H1 (cell line): ENCODE measurements at regions not wholly inside any gene's neighbourhood (a gene's known extent, or its start where the extent isn't known, plus 50 kb on each side); places are given as distances from the start of the nearest gene placed in this dataset.

Experiments
- CTCF ChIA-PET: fragments of 300-600 bp; sonication (Branson Sonifier 250); formaldehyde crosslinking; loops from one replicate; lab custom pipeline; 2021; ENCODE audit not compliant: partially characterized antibody; lab: Charles Lee
- POLR2A ChIA-PET: fragments of 300-600 bp; sonication (Branson Sonifier 250); formaldehyde crosslinking; loops from one replicate; lab custom pipeline; 2021; ENCODE audit warnings: inconsistent platforms; ENCODE audit not compliant: partially characterized antibody; lab: Charles Lee
- DNase-seq, 2 experiments: peaks; one replicate each; pipeline versions ENCODE4 v3.0.0 to v3.0.0-alpha.2; 2010 to 2022; ENCODE audit warnings: low spot score in 2 of 2, low read depth in 1 of 2, mixed read lengths in 1 of 2
- FAIRE-seq: peaks from 2 replicates; lab custom pipeline; 2011; peaks lifted over from hg19 to GRCh38; lab: Jason Lieb, UNC
- H2AFZ ChIP-seq: 2 replicates; pipeline ENCODE4 v1.8.1; 2012; ENCODE audit warnings: low read length, inconsistent platforms
- H2AK5ac ChIP-seq: 2 replicates; pipeline ENCODE4 v1.6.1; 2013; ENCODE audit warnings: low read depth, low read length
- H2BK120ac ChIP-seq: replicated peaks from 2 replicates; pipeline ENCODE3; 2013; ENCODE audit warnings: low read depth, low read length, inconsistent platforms
- H2BK12ac ChIP-seq: 2 replicates; pipeline ENCODE4 v1.6.1; 2013; ENCODE audit warnings: low read depth, low read length
- H2BK15ac ChIP-seq: 2 replicates; pipeline ENCODE4 v1.6.1; 2013; ENCODE audit warnings: low read length
- H2BK20ac ChIP-seq: 2 replicates; pipeline ENCODE4 v1.6.1; 2013; ENCODE audit warnings: low read length
- H2BK5ac ChIP-seq: 2 replicates; pipeline ENCODE4 v1.6.1; 2013; ENCODE audit warnings: low read depth, low read length
- H3K14ac ChIP-seq: 2 replicates; pipeline ENCODE4 v1.6.1; 2013; ENCODE audit warnings: inconsistent platforms; ENCODE audit not compliant: insufficient read length
- H3K18ac ChIP-seq: 2 replicates; pipeline ENCODE4 v1.6.1; 2013; ENCODE audit warnings: low read length; ENCODE audit errors: extremely low read depth
- H3K23ac ChIP-seq: 2 replicates; pipeline ENCODE4 v1.6.1; 2013; ENCODE audit warnings: inconsistent platforms; ENCODE audit not compliant: insufficient read length
- H3K23me2 ChIP-seq: 2 replicates; pipeline ENCODE4 v1.6.1; 2013; ENCODE audit warnings: low read depth, low read length
- H3K27ac ChIP-seq: 2 replicates; pipeline ENCODE4 v1.6.1; 2011; ENCODE audit warnings: low read depth, low read length, inconsistent platforms
- H3K27me3 ChIP-seq, 4 experiments: replicated peaks in 1 of 4; 1 replicate in 1 of 4; 2 replicates in 3 of 4; pipeline versions ENCODE4 v1.6.1 to v1.8.1; 2011 to 2013; ENCODE audit warnings: low read length in 3 of 4, mild to moderate bottlenecking in 3 of 4, inconsistent platforms in 2 of 4, mixed read lengths in 2 of 4, moderate library complexity in 1 of 4; ENCODE audit not compliant: control insufficient read depth in 3 of 4, insufficient read depth in 3 of 4; ENCODE audit errors: extremely low read depth in 1 of 4
- H3K36me3 ChIP-seq, 4 experiments: 2 replicates each; pipeline versions ENCODE4 v1.6.1 to v1.8.1; 2011 to 2013; ENCODE audit warnings: mild to moderate bottlenecking in 4 of 4, low read length in 3 of 4, moderate library complexity in 2 of 4, control low read depth in 1 of 4, inconsistent platforms in 1 of 4; ENCODE audit not compliant: insufficient read depth in 4 of 4, control insufficient read depth in 2 of 4
- H3K4ac ChIP-seq: replicated peaks from 2 replicates; pipeline ENCODE3; 2013; ENCODE audit warnings: low read length, low read depth, mixed read lengths, inconsistent platforms; ENCODE audit not compliant: insufficient read length
- H3K4me1 ChIP-seq, 4 experiments: replicated peaks in 1 of 4; 1 replicate in 1 of 4; 2 replicates in 3 of 4; pipeline versions ENCODE4 v1.6.1 to v1.8.1; 2011 to 2013; ENCODE audit warnings: low read length in 3 of 4, inconsistent platforms in 2 of 4, mixed read lengths in 1 of 4; ENCODE audit not compliant: insufficient read depth in 4 of 4, control insufficient read depth in 3 of 4
- H3K4me2 ChIP-seq, 2 experiments: 2 replicates each; pipeline versions ENCODE4 v1.6.1 to v1.8.1; 2011 to 2013; ENCODE audit warnings: low read depth in 2 of 2, low read length in 2 of 2, control low read depth in 1 of 2, inconsistent platforms in 1 of 2, mild to moderate bottlenecking in 1 of 2; ENCODE audit not compliant: insufficient read depth in 1 of 2
- H3K4me3 ChIP-seq, 4 experiments: fragments of 200-600, 300-600 bp in 1 of 4; sonication (generic), shearing (Covaris generic), sonication (Bioruptor Twin) in 1 of 4; 2 replicates each; pipeline versions ENCODE4 v1.5.1 to v1.8.1; 2011 to 2016; ENCODE audit warnings: low read length in 4 of 4, low read depth in 3 of 4, control low read depth in 2 of 4, inconsistent platforms in 2 of 4, mild to moderate bottlenecking in 2 of 4, mixed read lengths in 1 of 4, moderate library complexity in 1 of 4; ENCODE audit not compliant: insufficient read depth in 2 of 4; ENCODE audit errors: extremely low read depth in 1 of 4
- H3K56ac ChIP-seq: replicated peaks from 2 replicates; pipeline ENCODE3; 2013; ENCODE audit warnings: low read depth, mild to moderate bottlenecking, mixed read lengths, low read length, inconsistent platforms; ENCODE audit not compliant: insufficient read length
- H3K79me1 ChIP-seq: 2 replicates; pipeline ENCODE4 v1.6.1; 2013; ENCODE audit warnings: low read depth, low read length, control low read depth
- H3K79me2 ChIP-seq, 2 experiments: 2 replicates each; pipeline versions ENCODE4 v1.6.1 to v1.8.1; 2012 to 2013; ENCODE audit warnings: low read length in 2 of 2, mild to moderate bottlenecking in 2 of 2, inconsistent platforms in 1 of 2; ENCODE audit not compliant: insufficient read depth in 2 of 2, control insufficient read depth in 1 of 2
- H3K9ac ChIP-seq, 4 experiments: replicated peaks in 1 of 4; 1 replicate in 1 of 4; 2 replicates in 3 of 4; pipeline versions ENCODE4 v1.6.1 to v1.8.1; 2011 to 2013; ENCODE audit warnings: low read depth in 3 of 4, low read length in 3 of 4, control low read depth in 2 of 4, mild to moderate bottlenecking in 2 of 4, moderate library complexity in 2 of 4, inconsistent platforms in 1 of 4; ENCODE audit errors: extremely low read depth in 1 of 4
- H3K9me3 ChIP-seq, 2 experiments: 2 replicates each; pipeline versions ENCODE4 v1.6.1 to v1.8.1; 2012 to 2013; ENCODE audit warnings: mild to moderate bottlenecking in 2 of 2, moderate library complexity in 2 of 2, control low read depth in 1 of 2, inconsistent platforms in 1 of 2, low read depth in 1 of 2, low read length in 1 of 2, mixed read lengths in 1 of 2; ENCODE audit not compliant: insufficient read depth in 2 of 2
- H4K20me1 ChIP-seq, 2 experiments: replicated peaks in 1 of 2; 2 replicates each; pipeline versions ENCODE3 to v1.8.1; 2011 to 2013; ENCODE audit warnings: inconsistent platforms in 2 of 2, low read length in 2 of 2, mild to moderate bottlenecking in 1 of 2; ENCODE audit not compliant: insufficient read depth in 2 of 2, control insufficient read depth in 1 of 2
- H4K5ac ChIP-seq: 2 replicates; pipeline ENCODE4 v1.6.1; 2013; ENCODE audit warnings: low read length, low read depth, mixed read lengths, inconsistent platforms; ENCODE audit not compliant: insufficient read length
- H4K8ac ChIP-seq: 2 replicates; pipeline ENCODE4 v1.8.0; 2013; ENCODE audit warnings: mild to moderate bottlenecking, moderate library complexity, low read length, inconsistent platforms; ENCODE audit not compliant: insufficient read depth; ENCODE audit errors: extremely low read depth
- H4K91ac ChIP-seq: replicated peaks from 2 replicates; pipeline ENCODE3; 2013; ENCODE audit warnings: low read length, mixed read lengths, inconsistent platforms; ENCODE audit not compliant: insufficient read length
- ATF3 ChIP-seq: IDR thresholded peaks from 2 replicates; pipeline ENCODE4 v1.6.1; 2011; ENCODE audit warnings: low read depth, mild to moderate bottlenecking, low read length; ENCODE audit not compliant: insufficient read depth
- JUN ChIP-seq: IDR thresholded peaks from 2 replicates; pipeline ENCODE4 v1.6.1; 2011; ENCODE audit warnings: low read depth, mild to moderate bottlenecking, improper control_type of control experiment, low read length
- TEAD4 ChIP-seq: IDR thresholded peaks from 2 replicates; pipeline ENCODE4 v1.6.1; 2012; ENCODE audit warnings: low read depth, low read length, inconsistent platforms, mixed read lengths
- YY1 ChIP-seq: IDR thresholded peaks from 2 replicates; pipeline ENCODE4 v1.6.1; 2011; ENCODE audit warnings: low read depth, mild to moderate bottlenecking, low read length
- WGBS, 2 experiments: shearing (Covaris generic) in 1 of 2; methylation state at CpG; one replicate each; pipeline versions ENCODE4 v1.1.6 to v1.1.7; 2013 to 2015; ENCODE audit warnings: low lambda C conversion rate in 2 of 2, mixed read lengths in 2 of 2, inconsistent platforms in 1 of 2, low coverage in 1 of 2, missing lambda C conversion rate in 1 of 2; ENCODE audit not compliant: insufficient replicate concordance in 2 of 2, insufficient coverage in 1 of 2, insufficient read length in 1 of 2; ENCODE audit errors: extremely low coverage in 1 of 2, missing lambda C conversion rate in 1 of 2; 5-methylcytosine and 5-hydroxymethylcytosine counted together

- 0 out of 2 replicates have a peak, but pooled peaks have one; percentile 8 for TF ChIP-seq TEAD4
- TF ChIP-seq JUN: no peak
- no peak for TF ChIP-seq YY1
- no peak for TF ChIP-seq ATF3
- H2BK12ac ChIP-seq: no peak overlapping the region
- H2AFZ ChIP-seq: peak overlapping the region; percentile 24; the same call in 1 of the 2 replicates
- POLR2A ChIA-PET: no interaction called here
- WGBS, 2 experiments: 94% methylated on average over 5 of the region's 5 CpGs; no CpG with 5 or more reads in 1 of the 2 experiments
- H3K4ac ChIP-seq: no peak overlapping the region
- H2BK120ac ChIP-seq: no peak overlapping the region
- H3K27me3 ChIP-seq: no peaks in the 10 kb centered on the region
- H4K20me1 ChIP-seq: no peaks in the 10 kb centered on the region
- H3K4me3 ChIP-seq: no peak overlapping the region
- DNase-seq (no peak), FAIRE-seq (no peak)
- no peak overlapping the region for H3K14ac ChIP-seq
- no peak overlapping the region for H3K56ac ChIP-seq
- no peaks in the 10 kb centered on the region for H3K79me2 ChIP-seq
- no peaks in the 10 kb centered on the region for H3K9me3 ChIP-seq
- no peak overlapping the region for H3K9ac ChIP-seq
- no peak overlapping the region for H3K27ac ChIP-seq
- CTCF ChIA-PET: no interaction called here
- no peak overlapping the region for H2BK20ac ChIP-seq
- no peaks in the 10 kb centered on the region for H3K79me1 ChIP-seq
- H3K23me2 ChIP-seq: no peaks in the 10 kb centered on the region; the same call in 1 of the 2 replicates
- H4K8ac ChIP-seq: no peak overlapping the region
- no peaks in the 10 kb centered on the region for H3K36me3 ChIP-seq
- no peak overlapping the region for H4K5ac ChIP-seq
- no peak overlapping the region for H3K4me2 ChIP-seq
- H4K91ac ChIP-seq: no peak overlapping the region
- H2BK15ac ChIP-seq: no peak overlapping the region
- H3K23ac ChIP-seq: no peak overlapping the region
- H2AK5ac ChIP-seq: no peak overlapping the region
- no peak overlapping the region for H2BK5ac ChIP-seq
- no peak overlapping the region for H3K18ac ChIP-seq
- peaks cover 0 to 3% (median 1%) of the 10 kb centered on the region in 4 experiments; a peak in 3 of 7 replicates for H3K4me1 ChIP-seq
These were observed 166.9 kb downstream of the BRMS1L start for GRCh38 chr14:35992816-35993683.
